Neural crest cell (in vitro differentiated cells): ENCODE measurements at regions not wholly inside any gene's neighbourhood (a gene's known extent, or its start where the extent isn't known, plus 50 kb on each side); places are given as distances from the start of the nearest gene placed in this dataset.

ENCODE experiments used
- DNase-seq: peaks from one replicate; pipeline ENCODE4 v3.0.0; 2021; ENCODE audit warnings: low read depth, mixed read lengths, low spot score
- H3K27ac Mint-ChIP-seq: one replicate; pipeline ENCODE4 v1.8.0; 2021; ENCODE audit warnings: mild to moderate bottlenecking, mixed read lengths; ENCODE audit not compliant: unreplicated experiment
- H3K27me3 Mint-ChIP-seq: 2 replicates; pipeline ENCODE4 v1.8.0; 2021; ENCODE audit warnings: low read depth, mild to moderate bottlenecking, mixed read lengths
- H3K36me3 Mint-ChIP-seq: 2 replicates; pipeline ENCODE4 v1.8.0; 2021; ENCODE audit warnings: low read depth, mild to moderate bottlenecking, mixed read lengths
- H3K4me1 Mint-ChIP-seq: 2 replicates; pipeline ENCODE4 v1.8.0; 2021; ENCODE audit warnings: mixed read lengths
- H3K4me3 Mint-ChIP-seq: one replicate; pipeline ENCODE4 v1.8.0; 2021; ENCODE audit warnings: mild to moderate bottlenecking, mixed read lengths
- H3K9me3 Mint-ChIP-seq: 2 replicates; pipeline ENCODE4 v1.8.0; 2021; ENCODE audit warnings: mixed read lengths
- CTCF ChIP-seq: fragments of 200-600 bp; sonication (generic); conservative IDR thresholded peaks from 2 replicates; pipeline ENCODE4 v1.5.0; 2021; ENCODE audit warnings: antibody characterized with exemption, mild to moderate bottlenecking

- no peak for DNase-seq
- Mint-ChIP-seq H3K4me1 (peaks cover 22% of the 10 kb centered on the region), H3K27me3 (no peaks in the 10 kb centered on the region), H3K27ac (no peak overlapping the region), H3K36me3 (no peaks in the 10 kb centered on the region), H3K9me3 (no peaks in the 10 kb centered on the region), H3K4me3 (no peak overlapping the region)
- TF ChIP-seq CTCF, result no peak
Measured at GRCh38 chr5:56440871-56441740, 208.0 kb upstream of the ANKRD55 start.

GRCh38 chr5:56434986-56435385 lies 201.9 kb upstream of the ANKRD55 start:
- TF ChIP-seq CTCF, result no peak
- Mint-ChIP-seq H3K4me3 (no peak overlapping the region), H3K4me1 (peaks cover 15% of the 10 kb centered on the region), H3K27me3 (no peaks in the 10 kb centered on the region), H3K9me3 (no peaks in the 10 kb centered on the region), H3K36me3 (no peaks in the 10 kb centered on the region), H3K27ac (no peak overlapping the region)
- DNase-seq, result no peak

GRCh38 chr5:56433039-56433617 lies 200.0 kb upstream of the ANKRD55 start:
- Mint-ChIP-seq H3K36me3 (no peaks in the 10 kb centered on the region), H3K4me1 (peaks cover 17% of the 10 kb centered on the region), H3K27ac (no peak overlapping the region), H3K9me3 (no peaks in the 10 kb centered on the region), H3K27me3 (no peaks in the 10 kb centered on the region), H3K4me3 (no peak overlapping the region)
- no peak for DNase-seq
- no peak for TF ChIP-seq CTCF

GRCh38 chr5:56432321-56432720 lies 199.2 kb upstream of the ANKRD55 start:
- no peak overlapping the region for H3K4me3 Mint-ChIP-seq
- H3K9me3 Mint-ChIP-seq, result peaks cover 4% of the 10 kb centered on the region
- DNase-seq, result no peak
- H3K27me3 Mint-ChIP-seq, result no peaks in the 10 kb centered on the region
- H3K27ac Mint-ChIP-seq, result no peak overlapping the region
- no peaks in the 10 kb centered on the region for H3K36me3 Mint-ChIP-seq
- peaks cover 17% of the 10 kb centered on the region for H3K4me1 Mint-ChIP-seq
- no peak for TF ChIP-seq CTCF

- Mint-ChIP-seq H3K4me1 (peaks cover 18% of the 10 kb centered on the region), H3K36me3 (peaks cover 5% of the 10 kb centered on the region), H3K27ac (no peak overlapping the region), H3K27me3 (no peaks in the 10 kb centered on the region), H3K9me3 (peaks cover 4% of the 10 kb centered on the region), H3K4me3 (no peak overlapping the region)
- TF ChIP-seq CTCF, result no peak
- no peak for DNase-seq
Measured at GRCh38 chr5:56430422-56430821, 197.3 kb upstream of the ANKRD55 start.
